PC-3 (cell line): ENCODE measurements at regions not wholly inside any gene's neighbourhood (a gene's known extent, or its start where the extent isn't known, plus 50 kb on each side); places are given as distances from the start of the nearest gene placed in this dataset.

Source experiments
- ATAC-seq: fragments of 200-7000 bp; cut with Tn5 transposase; 2 replicates; pipeline ENCODE4 v1.9.1; 2020; ENCODE audit warnings: mild to moderate bottlenecking, moderate library complexity
- BruUV-seq: library from RNA; stranded (reverse); fragments of 400-500 nt; replicated peaks from 2 replicates; lab custom pipeline; 2021; lab: Mats Ljungman, UMichigan
- CTCF ChIA-PET: fragments of 300-600 bp; sonication (Branson Sonifier 250); formaldehyde crosslinking; loops from one replicate; lab custom pipeline; 2022; ENCODE audit warnings: antibody characterized with exemption; lab: Charles Lee
- POLR2A ChIA-PET: fragments of 300-600 bp; sonication (Branson Sonifier 250); formaldehyde crosslinking; loops from one replicate; lab custom pipeline; 2022; ENCODE audit warnings: antibody characterized with exemption; ENCODE audit not compliant: unreplicated experiment; lab: Charles Lee
- DNase-seq: peaks from one replicate; pipeline ENCODE4 v3.0.0-alpha.2; 2015
- H2AFZ ChIP-seq: fragments of 300-600 bp; sonication (generic); 2 replicates; pipeline ENCODE4 v1.6.0; 2016; ENCODE audit warnings: antibody characterized with exemption, low read length
- H3F3A ChIP-seq: fragments of 300-600 bp; sonication (generic); one replicate; pipeline ENCODE4 v1.6.0; 2017; ENCODE audit warnings: antibody characterized with exemption, low read length, control low read depth, mild to moderate bottlenecking; ENCODE audit not compliant: unreplicated experiment
- H3K27ac ChIP-seq: fragments of 300-600 bp; sonication (generic); 2 replicates; pipeline ENCODE4 v1.5.1; 2016; ENCODE audit warnings: mild to moderate bottlenecking, low read length
- H3K27me3 ChIP-seq: fragments of 300-600 bp; sonication (generic); 2 replicates; pipeline ENCODE4 v1.6.1; 2016; ENCODE audit warnings: low read length, mixed read lengths
- H3K36me3 ChIP-seq: fragments of 300-600 bp; sonication (generic); 2 replicates; pipeline ENCODE4 v1.6.1; 2016; ENCODE audit warnings: low read depth, mixed run types, low read length, mixed read lengths
- H3K4me1 ChIP-seq: fragments of 300-600 bp; sonication (generic); 2 replicates; pipeline ENCODE4 v1.5.1; 2016; ENCODE audit warnings: low read length; ENCODE audit not compliant: insufficient read depth
- H3K4me2 ChIP-seq: fragments of 300-600 bp; sonication (generic); 2 replicates; pipeline ENCODE4 v1.6.0; 2016; ENCODE audit warnings: low read length
- H3K4me3 ChIP-seq: fragments of 300-600 bp; sonication (generic); 2 replicates; pipeline ENCODE4 v1.5.1; 2016; ENCODE audit warnings: mild to moderate bottlenecking, low read length, mixed read lengths
- H3K79me2 ChIP-seq: fragments of 300-600 bp; sonication (generic); 2 replicates; pipeline ENCODE4 v1.6.1; 2017; ENCODE audit warnings: low read length, mixed read lengths
- H3K9ac ChIP-seq: fragments of 300-600 bp; sonication (generic); 2 replicates; pipeline ENCODE4 v1.6.0; 2016; ENCODE audit warnings: mild to moderate bottlenecking, low read length
- H3K9me2 ChIP-seq: fragments of 300-600 bp; sonication (generic); replicated peaks from 2 replicates; pipeline ENCODE4 v1.6.1; 2016; ENCODE audit warnings: mixed run types, low read length, mixed read lengths
- H3K9me3 ChIP-seq: fragments of 300-600 bp; sonication (generic); 2 replicates; pipeline ENCODE4 v1.6.1; 2016; ENCODE audit warnings: low read length, mixed read lengths
- H4K20me1 ChIP-seq: fragments of 300-600 bp; sonication (generic); 2 replicates; pipeline ENCODE4 v1.6.1; 2016; ENCODE audit warnings: low read length, mixed read lengths
- EZH2 ChIP-seq: fragments of 300-600 bp; sonication (generic); IDR thresholded peaks from one replicate; pipeline ENCODE4 v1.6.1; 2017; ENCODE audit warnings: antibody characterized with exemption, mild to moderate bottlenecking, low read length; ENCODE audit not compliant: unreplicated experiment
- EZH2phosphoT487 ChIP-seq: fragments of 300-600 bp; sonication (generic); IDR thresholded peaks from 2 replicates; pipeline ENCODE4 v1.6.1; 2018; ENCODE audit warnings: mild to moderate bottlenecking, antibody characterized with exemption, low read length, borderline replicate concordance
- intact Hi-C: fragments of 100-400 bp; cut with micrococcal nuclease; formaldehyde crosslinking; loops from 2 replicates; pipeline ENCODE4 v1.9.0; 2023
- TF ChIP-seq, protein P1 (sequence below): fragments of 300-600 bp; sonication (generic); conservative IDR thresholded peaks from 2 replicates; pipeline ENCODE4 v1.5.1; 2017; ENCODE audit warnings: antibody characterized with exemption, low read depth, mild to moderate bottlenecking, low read length

DNA sequence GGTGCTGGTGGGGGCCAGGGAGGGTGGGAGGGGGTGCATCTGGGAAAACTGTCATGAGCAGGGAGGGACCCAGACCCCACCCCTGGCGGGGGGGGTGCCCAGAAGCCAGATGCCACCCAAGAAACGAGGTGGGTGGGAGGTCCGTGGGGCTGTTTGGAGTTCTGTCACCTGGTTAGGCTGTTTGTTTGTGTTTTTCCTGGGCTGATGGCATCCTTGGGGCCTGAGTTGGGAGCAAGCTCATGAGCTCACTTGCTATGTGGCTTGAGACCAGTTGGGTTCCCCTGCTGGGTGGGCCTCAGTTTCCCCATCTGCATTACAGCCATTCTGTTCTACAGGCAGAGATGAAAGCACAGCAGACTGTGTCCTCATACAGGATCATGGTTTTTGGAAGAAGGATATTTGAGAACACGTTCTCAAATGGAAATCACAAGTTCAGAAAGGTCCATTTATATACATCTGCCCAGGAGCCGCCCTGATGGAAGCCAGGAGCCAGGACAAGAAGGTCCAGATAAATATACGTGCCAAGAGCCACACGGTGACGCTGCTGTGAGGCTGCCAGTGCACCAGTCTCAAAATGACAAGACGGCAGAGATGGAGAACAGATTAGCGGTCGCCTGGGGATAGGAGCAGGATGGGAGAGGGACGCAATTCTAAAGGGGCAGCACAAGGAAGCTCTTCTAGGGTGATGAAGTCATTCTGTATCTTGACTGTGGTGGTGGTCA lies 312.9 kb downstream of the MN1 start:
- POLR2A ChIA-PET: no interaction called here
- Histone ChIP-seq H3K36me3 (no peaks in the 10 kb centered on the region), H3K9ac (no peak overlapping the region), H2AFZ (no peak overlapping the region), H3K4me3 (no peak overlapping the region), H3K9me2 (no peaks in the 10 kb centered on the region), H3K4me2 (peak overlapping the region; percentile 55), H3K27me3 (no peaks in the 10 kb centered on the region), H3K27ac (peak overlapping the region; percentile 47), H3K4me1 (peaks cover 31% of the 10 kb centered on the region), H4K20me1 (no peaks in the 10 kb centered on the region), H3K79me2 (no peaks in the 10 kb centered on the region), H3F3A (no peaks in the 10 kb centered on the region), H3K9me3 (no peaks in the 10 kb centered on the region)
- DNase-seq: peak; percentile 22
- BruUV-seq: no TSS peak
- intact Hi-C loops: loop anchor here (5.0 kb wide), 1 partner anchor 81 kb away; no protein-coding TSS in a partner anchor
- TF ChIP-seq, protein P1, sequence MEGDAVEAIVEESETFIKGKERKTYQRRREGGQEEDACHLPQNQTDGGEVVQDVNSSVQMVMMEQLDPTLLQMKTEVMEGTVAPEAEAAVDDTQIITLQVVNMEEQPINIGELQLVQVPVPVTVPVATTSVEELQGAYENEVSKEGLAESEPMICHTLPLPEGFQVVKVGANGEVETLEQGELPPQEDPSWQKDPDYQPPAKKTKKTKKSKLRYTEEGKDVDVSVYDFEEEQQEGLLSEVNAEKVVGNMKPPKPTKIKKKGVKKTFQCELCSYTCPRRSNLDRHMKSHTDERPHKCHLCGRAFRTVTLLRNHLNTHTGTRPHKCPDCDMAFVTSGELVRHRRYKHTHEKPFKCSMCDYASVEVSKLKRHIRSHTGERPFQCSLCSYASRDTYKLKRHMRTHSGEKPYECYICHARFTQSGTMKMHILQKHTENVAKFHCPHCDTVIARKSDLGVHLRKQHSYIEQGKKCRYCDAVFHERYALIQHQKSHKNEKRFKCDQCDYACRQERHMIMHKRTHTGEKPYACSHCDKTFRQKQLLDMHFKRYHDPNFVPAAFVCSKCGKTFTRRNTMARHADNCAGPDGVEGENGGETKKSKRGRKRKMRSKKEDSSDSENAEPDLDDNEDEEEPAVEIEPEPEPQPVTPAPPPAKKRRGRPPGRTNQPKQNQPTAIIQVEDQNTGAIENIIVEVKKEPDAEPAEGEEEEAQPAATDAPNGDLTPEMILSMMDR: no peak; the same call in 1 of the 2 replicates
- TF ChIP-seq EZH2: no peak
- TF ChIP-seq EZH2phosphoT487: no peak
- ATAC-seq: peak; percentile 63
- CTCF ChIA-PET: no interaction called here

DNA sequence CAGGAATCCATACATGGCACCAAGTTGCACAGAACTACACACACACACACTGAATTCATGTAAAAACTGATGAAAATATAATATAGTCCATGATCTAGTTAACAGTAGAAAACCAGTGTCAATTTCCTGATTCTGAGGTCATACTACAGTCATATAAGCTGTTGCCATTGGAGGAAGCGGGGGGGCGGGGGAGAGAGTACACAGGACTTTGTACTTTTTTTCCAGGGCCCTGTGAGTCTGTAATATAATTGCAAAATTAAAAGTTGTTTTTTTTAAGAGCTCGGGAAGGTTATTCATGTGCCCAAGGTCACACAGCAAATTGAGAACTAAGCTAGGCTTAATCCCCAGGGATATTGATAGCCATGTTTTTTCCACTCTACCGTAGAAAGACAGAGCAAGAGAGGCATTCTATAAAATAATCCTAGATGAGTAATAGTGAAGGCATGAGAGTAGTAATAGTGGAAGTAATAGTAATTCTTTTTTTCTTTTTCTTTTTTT lies 312.3 kb downstream of the MN1 start:
- CTCF ChIA-PET: no interaction called here
- Histone ChIP-seq H3F3A (no peaks in the 10 kb centered on the region), H3K9me2 (no peaks in the 10 kb centered on the region), H3K4me1 (peaks cover 27% of the 10 kb centered on the region), H3K9me3 (no peaks in the 10 kb centered on the region), H3K4me3 (no peak overlapping the region), H2AFZ (no peak overlapping the region), H3K36me3 (no peaks in the 10 kb centered on the region), H3K27me3 (no peaks in the 10 kb centered on the region), H3K4me2 (peak overlapping the region; percentile 55), H3K9ac (no peak overlapping the region), H4K20me1 (no peaks in the 10 kb centered on the region), H3K79me2 (no peaks in the 10 kb centered on the region), H3K27ac (peak overlapping the region; percentile 47)
- POLR2A ChIA-PET: no interaction called here
- peak; percentile 48 for ATAC-seq
- intact Hi-C loops: loop anchor here (5.0 kb wide), 1 partner anchor 82 kb away; no protein-coding TSS in a partner anchor
- BruUV-seq: no TSS peak
- DNase-seq: peak; percentile 43
- TF ChIP-seq EZH2: no peak
- no peak for TF ChIP-seq EZH2phosphoT487
- TF ChIP-seq, protein P1: no peak

DNA sequence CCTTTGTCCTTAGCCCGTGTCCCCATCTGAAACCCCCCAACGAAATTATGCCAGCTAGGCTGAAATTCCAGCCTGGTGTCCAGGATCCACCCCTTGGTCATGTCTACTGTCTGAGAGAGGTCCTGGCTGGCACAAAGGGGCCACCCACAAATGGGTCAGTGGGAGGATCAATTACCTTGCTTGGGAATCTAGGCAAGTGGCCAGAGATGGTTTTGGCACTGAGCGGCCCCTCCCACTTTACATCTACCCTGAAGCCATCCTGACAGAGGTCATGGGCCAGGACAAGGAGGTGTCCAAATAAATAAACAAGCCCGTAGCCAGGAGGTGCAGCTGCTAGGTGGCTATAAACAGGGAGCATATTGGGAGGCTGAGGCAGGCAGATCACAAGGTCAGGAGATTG lies 311.5 kb downstream of the MN1 start:
- CTCF ChIA-PET: no interaction called here
- peaks cover 27% of the 10 kb centered on the region for H3K4me1 ChIP-seq
- no peak for DNase-seq

More for the DNA sequence above, 311.5 kb downstream of the MN1 start:
- POLR2A ChIA-PET: no interaction called here
- Histone ChIP-seq H3K4me3 (no peak overlapping the region), H3K4me2 (peak overlapping the region; percentile 55; the same call in 1 of the 2 replicates), H3K9me3 (no peaks in the 10 kb centered on the region), H2AFZ (no peak overlapping the region), H3F3A (no peaks in the 10 kb centered on the region), H4K20me1 (no peaks in the 10 kb centered on the region), H3K9ac (no peak overlapping the region), H3K9me2 (no peaks in the 10 kb centered on the region), H3K79me2 (no peaks in the 10 kb centered on the region), H3K36me3 (no peaks in the 10 kb centered on the region), H3K27ac (no peak overlapping the region), H3K27me3 (no peaks in the 10 kb centered on the region)
- no peak for TF ChIP-seq EZH2phosphoT487
- TF ChIP-seq, protein P1: no peak
- ATAC-seq: no peak
- intact Hi-C loops: no loop called here
- no TSS peak for BruUV-seq
